Skeletal muscle cell (primary cell): ENCODE measurements at regions not wholly inside any gene's neighbourhood (a gene's known extent, or its start where the extent isn't known, plus 50 kb on each side); places are given as distances from the start of the nearest gene placed in this dataset.
"Not testable (repeated sequence)": the region's sequence is repeated elsewhere in the genome, so short reads cannot be mapped to it uniquely, and the experiment has no call there.

ENCODE experiments used
- DNase-seq: peaks from one replicate; pipeline ENCODE4 v3.0.0-alpha.2; 2010; ENCODE audit warnings: low read depth
- H3K4me3 ChIP-seq: 2 replicates; pipeline ENCODE4 v1.5.1; 2011; ENCODE audit warnings: low read depth, mild to moderate bottlenecking, control low read depth, low read length, moderate library complexity

DNA sequence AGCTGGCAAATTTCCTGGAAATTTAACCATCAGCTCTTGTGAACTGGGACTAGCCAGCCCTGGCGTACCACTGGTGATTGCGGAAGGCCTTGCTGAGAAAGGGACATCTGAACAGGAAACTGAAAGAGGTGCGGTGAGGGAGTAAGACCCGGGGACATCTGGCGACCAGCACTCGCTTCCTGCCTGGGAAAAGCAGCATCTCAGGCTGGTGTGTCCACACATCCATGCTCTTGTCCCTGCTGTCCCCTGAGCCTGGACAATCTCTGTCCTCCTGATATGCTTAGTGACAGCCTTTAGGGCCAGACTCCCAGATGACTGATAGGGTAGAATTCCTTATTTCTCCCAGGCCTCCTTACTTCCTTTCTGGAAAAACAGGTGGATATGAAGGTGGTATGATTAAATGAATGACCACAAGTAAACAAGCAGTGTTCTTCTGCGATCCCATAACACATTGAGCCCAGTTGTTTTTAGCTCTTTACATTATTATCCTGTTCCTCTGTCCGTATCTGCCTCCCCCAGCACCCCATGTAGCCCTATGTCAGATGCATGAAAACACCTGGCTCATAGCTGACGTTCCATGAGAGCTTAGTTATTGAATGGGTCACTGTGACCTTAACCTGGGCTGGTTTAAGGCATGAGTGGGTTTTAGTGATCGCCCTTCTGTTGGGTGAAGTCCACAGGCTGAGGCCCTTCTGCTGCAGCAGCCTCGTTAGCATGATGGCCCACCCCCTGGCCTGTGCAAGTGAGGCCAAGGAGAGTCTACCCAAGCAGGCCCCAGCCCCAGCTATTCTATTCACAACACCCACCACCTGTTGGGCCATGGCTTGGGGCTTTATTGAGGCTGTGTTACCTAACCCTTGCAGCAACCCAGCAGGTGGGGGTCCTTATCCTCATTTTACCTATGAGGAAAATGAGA, 76.1 kb upstream of the GADD45A start:
- H3K4me3 ChIP-seq, result no peak overlapping the region
- no peak for DNase-seq

- DNase-seq, result no peak
- no peak overlapping the region for H3K4me3 ChIP-seq
Measured at GRCh38 chr1:67609577-67610341, 75.2 kb upstream of the GADD45A start.

DNA sequence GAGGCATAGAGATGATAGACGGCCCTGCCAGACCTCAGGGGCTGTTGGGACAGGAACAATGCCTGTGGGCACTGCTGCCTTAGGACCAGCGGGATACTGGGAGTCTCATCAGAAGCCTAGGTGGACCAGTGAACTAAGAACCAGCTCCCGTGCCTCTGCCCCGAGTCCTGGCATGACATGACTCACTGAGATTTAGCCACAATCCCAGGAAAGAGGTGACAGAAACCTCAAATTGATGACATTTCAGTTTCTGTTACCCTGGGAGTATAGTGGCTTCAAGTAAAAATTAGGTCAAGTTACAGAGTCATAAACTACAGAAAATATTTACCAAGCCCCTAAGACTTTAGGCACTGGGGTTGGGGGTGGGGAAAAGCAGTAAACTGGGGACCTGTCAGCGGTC, 74.6 kb upstream of the GADD45A start:
- H3K4me3 ChIP-seq, result no peak overlapping the region
- no peak for DNase-seq

- DNase-seq, result no peak
- H3K4me3 ChIP-seq, result no peak overlapping the region
Measured at GRCh38 chr1:67611846-67612245, 73.2 kb upstream of the GADD45A start.

DNA sequence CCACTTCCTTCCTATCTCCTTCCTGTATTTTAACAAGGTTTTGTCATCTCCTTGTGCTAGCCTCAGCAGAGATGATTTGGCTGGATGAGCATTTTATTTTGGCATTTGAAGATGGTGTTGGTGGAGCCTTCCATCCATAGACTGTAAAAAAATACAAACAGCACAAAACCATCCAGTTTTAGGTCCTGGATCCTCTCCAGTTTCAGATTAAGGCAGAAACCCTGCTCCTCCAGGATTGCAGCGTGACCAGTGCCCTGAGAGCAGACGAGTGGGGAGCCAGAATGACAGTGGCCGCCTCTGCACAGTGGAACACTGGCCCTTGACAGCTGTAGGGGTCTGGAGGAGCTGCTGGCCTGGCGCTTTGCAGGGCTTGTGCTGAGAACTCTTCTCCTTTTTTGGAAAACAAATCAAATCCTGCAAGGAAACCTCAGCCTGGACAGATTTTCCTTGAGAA, 72.2 kb upstream of the GADD45A start:
- no peak overlapping the region for H3K4me3 ChIP-seq
- no peak for DNase-seq

DNA sequence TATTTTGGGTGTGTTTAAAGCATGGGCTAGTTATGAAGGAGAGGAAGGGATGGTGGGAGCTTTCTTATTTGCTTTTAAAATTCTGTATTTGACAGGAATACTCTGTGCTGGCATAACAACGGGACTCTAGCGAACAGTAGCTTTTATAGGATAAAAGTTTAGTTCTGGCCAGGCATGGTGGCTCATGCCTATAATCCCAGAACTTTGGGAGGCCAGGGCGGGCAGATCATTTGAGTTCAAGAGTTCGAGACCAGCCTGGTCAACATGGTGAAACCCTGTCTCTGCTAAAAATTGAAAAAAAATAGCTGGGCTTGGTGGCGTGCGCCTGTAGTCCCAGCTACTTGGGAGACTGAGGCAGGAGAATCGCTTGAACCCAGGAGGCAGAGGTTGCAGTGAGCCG, 71.5 kb upstream of the GADD45A start:
- H3K4me3 ChIP-seq, DNase-seq: not testable (repeated sequence)

DNA sequence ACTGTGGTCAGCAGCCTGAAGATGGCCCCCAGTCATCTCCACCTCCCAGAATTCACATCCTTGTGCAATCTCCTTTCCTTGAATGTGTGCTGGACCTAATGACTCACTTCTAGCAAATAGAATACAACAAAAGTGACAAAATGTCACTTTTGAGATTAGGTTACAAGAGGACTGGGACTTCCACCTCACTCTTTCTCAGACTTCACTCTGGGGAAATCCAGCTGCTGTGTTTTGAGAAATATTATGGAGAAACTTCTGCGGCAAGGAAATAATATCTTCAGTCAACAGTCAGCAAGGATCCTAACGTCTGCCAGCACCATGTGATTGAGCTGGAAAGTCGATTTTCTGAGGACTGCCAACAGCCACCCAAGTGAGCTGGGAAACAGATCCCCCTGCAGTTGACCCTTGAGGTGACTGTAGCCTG, 70.5 kb upstream of the GADD45A start:
- no peak for DNase-seq
- H3K4me3 ChIP-seq, result no peak overlapping the region

DNA sequence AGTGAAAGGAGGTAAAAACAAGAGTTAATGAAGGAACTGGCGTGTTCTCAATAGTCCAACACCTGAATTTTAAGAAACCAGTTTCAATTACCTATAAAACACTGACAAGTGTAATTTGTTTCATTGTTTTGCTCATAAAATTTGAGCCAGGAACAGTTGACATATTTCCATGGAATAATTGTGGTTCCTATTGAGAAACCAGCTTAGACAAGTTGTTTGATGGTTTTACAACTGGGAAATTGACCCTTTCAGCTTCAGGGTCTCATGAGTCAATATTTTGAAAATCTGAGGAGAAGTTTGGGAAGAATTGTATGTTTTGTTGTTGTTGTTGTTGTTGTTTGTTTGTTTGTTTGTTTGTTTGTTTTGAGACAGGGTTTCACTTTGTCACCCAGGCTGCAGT, 69.1 kb upstream of the GADD45A start:
- DNase-seq, result no peak
- H3K4me3 ChIP-seq, result no peak overlapping the region

DNA sequence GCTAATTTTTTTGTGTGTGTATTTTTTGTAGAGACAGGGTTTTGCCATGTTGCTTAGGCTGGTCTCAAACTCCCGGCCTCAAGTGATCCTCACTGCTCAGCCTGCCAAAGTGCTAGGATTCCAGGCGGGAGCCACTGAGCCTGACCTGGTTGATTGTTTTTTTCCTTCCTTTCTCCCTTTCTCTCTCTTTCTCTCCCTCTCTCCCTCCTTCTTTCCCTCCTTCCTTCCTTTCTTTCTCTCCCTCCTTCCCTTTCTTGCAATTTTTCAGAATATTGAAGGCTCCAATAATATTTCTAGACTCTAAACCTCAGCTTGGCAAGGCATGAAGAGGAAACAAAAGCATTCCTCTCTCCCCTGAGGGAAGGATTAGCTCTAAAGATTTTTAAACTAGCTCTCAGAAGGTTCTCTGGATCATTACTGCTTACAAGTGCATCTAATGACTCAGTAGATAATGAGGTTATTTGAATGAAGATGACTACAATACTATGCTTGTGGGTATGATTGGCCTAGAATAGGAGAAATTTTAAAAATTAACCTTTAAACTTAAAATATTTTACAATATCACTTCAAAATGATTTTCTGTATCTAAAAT, 68.5 kb upstream of the GADD45A start:
- H3K4me3 ChIP-seq, result no peak overlapping the region
- DNase-seq, result no peak

GRCh38 chr1:67618285-67619018, 66.5 kb upstream of the GADD45A start:
- peak; percentile 78 for DNase-seq
- no peak overlapping the region for H3K4me3 ChIP-seq

- no peak overlapping the region for H3K4me3 ChIP-seq
- DNase-seq, result no peak
Measured at GRCh38 chr1:67619080-67619479, 65.9 kb upstream of the GADD45A start.

DNA sequence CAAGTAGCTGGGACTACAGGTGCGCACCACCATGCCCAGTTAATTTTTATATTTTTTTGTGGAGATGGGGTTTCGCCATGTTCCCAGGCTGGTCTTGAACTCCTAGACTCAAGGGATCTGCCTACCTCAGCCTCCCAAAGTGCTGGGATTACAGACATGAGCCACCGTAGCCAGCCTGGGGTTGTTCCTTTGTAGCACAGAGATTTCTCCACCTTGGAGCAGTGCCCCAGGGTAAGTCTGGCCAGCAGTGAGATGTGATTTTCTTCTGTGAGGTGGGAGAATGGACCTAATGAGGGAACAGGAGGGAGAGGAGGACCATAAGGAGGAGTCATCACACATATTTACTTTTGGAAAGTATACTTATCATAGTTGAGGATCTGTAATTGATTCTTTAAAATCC, 61.1 kb upstream of the GADD45A start:
- no peak overlapping the region for H3K4me3 ChIP-seq
- no peak for DNase-seq

DNA sequence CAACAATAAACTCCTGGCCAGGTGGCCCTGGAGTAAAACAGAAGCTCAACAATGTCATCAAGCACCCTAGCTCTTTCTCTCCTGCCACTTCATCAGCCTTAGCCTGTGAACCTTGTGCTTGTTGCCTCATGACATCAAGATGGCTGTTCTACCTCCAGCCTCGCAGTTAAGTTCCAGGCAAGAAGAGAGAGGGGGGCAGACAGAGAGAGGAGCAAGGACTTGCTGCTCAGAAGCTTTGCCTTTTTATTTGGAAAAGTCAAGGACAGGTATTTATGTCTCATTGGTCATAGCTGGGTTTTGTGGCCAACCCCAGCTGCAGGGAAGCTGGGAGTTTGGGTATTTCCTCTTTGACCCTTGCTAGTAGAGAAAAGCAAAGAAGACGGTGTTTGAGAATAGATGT, 60.3 kb upstream of the GADD45A start:
- no peak overlapping the region for H3K4me3 ChIP-seq
- DNase-seq, result no peak

DNA sequence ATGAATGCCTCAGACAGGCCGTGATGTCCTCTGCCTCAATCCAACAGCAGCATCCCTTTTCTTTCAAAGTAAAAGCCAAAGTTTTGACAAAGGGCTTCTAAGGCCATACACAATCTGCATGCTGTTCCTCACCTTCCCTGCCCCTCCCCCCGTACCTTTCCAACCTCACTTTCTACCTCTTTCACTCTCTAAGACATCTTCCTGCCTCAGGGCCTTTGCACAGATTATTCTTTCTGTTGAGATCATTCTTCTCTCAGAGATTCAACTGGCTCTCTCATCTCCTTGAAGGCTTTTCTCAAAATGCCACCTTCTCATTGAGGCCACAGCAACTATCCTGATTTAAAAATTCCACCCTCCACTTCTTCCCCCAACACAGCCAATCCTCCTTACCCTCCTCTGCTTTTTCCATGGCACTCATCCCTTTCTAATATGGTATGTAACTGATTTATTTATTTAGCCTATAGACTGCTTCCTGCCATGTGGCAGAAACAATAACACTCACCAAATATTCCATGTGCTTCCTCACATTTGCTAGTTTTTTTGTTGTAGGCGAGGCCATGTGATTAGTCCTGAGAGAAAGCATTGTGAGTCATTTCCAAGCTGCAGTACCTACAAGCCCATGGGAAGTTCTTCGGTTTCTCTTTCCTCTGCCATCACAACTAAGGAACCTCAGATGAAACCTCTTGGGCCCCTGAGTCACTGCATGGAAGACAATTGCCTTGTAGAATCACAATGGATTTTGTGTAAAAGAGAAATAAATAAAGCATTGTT, 58.7 kb upstream of the GADD45A start:
- H3K4me3 ChIP-seq, result no peak overlapping the region
- DNase-seq, result peak; percentile 76

DNA sequence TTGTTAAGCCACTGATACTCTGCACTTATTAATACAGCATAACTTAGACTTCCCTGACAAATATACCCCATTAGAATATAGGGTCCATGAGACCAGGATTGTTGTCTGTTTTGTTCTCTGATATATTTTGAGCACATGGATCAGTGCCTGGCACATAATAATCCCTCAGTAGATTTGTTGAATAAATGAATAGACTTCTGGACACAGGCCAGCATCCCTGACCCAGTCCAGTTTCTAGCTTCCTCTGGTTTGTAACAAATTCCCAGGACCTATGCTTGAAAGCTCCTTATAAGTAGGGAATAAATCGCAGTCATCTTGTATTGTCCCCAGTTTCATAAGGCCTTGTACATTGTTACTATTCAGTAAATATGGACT, 58.2 kb upstream of the GADD45A start:
- DNase-seq, result no peak
- no peak overlapping the region for H3K4me3 ChIP-seq

DNA sequence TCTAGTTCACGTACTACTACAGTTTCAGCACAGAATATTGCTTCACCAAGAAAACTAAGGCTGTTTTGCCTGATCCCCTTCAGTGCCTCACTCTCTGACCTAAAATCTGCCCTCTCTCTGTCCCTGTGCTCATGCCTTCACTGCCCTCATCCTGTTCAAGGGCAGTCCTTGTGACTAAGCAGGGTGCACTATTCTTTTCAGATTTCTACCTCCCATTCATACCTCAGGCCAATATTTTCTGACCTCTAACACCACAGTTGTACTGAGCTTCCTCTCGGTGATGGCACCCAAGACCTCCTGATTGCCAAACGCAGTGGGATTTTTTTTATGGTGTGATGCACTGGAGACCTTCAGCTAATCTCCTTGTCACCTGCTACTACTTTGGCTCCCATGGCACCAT, 57.7 kb upstream of the GADD45A start:
- DNase-seq, result no peak
- H3K4me3 ChIP-seq, result no peak overlapping the region

DNA sequence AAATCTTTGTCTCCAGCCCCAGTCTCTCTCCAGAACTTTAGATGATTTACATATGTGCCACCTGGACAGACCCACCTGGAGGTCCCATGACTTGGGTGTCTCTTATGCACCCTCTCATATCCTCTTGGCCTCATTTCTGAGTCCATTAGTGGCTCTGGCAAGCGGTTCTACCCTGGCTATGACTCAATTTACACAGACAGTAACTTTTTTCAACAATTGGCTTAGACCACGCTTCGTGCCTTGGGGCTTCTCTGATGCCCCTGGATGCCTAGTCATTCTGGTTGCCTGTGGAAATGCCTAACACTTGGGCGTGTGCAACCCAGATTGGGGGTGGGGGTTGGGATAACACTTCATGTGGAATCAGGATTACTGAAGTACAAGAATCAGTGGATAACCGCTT, 57.1 kb upstream of the GADD45A start:
- H3K4me3 ChIP-seq, result no peak overlapping the region
- no peak for DNase-seq

- DNase-seq, result no peak
- no peak overlapping the region for H3K4me3 ChIP-seq
Measured at GRCh38 chr1:67629370-67630075, 55.5 kb upstream of the GADD45A start.
